ENCODE measurements at regions not wholly inside any gene's neighbourhood (a gene's known extent, or its start where the extent isn't known, plus 50 kb on each side); places are given as distances from the start of the nearest gene placed in this dataset.

DNA sequence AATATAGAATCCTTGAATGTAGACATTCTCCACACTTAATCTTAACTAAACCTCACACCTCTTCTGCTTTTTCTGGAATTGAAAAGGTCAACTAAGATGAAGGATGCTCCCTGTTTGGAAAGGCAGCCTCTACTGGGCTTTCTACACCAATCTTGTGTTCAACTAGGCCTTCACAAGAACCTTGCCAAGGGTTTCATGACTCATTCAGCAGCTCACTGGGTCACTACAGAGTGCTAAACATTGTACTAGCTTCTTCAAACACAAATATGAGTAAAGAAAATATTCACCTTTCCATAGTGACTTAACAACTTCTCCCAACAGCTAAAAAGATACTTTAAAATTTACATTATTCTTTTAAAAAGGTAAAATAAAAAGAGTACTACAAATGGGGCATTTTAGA lies 135.3 kb upstream of the PRMT6 start:
- DNase-seq (ENCODE audit: low spot score in 2 of 2) = no peak
- H3K36me3 ChIP-seq = no peaks in the 10 kb centered on the region
- no peaks in the 10 kb centered on the region for H3K27me3 ChIP-seq
- H3K9me3 ChIP-seq = no peaks in the 10 kb centered on the region
- no peaks in the 10 kb centered on the region for H3K4me1 ChIP-seq
- intact Hi-C loops (cut with DNase I) = no loop called here
- TF ChIP-seq, protein P1, sequence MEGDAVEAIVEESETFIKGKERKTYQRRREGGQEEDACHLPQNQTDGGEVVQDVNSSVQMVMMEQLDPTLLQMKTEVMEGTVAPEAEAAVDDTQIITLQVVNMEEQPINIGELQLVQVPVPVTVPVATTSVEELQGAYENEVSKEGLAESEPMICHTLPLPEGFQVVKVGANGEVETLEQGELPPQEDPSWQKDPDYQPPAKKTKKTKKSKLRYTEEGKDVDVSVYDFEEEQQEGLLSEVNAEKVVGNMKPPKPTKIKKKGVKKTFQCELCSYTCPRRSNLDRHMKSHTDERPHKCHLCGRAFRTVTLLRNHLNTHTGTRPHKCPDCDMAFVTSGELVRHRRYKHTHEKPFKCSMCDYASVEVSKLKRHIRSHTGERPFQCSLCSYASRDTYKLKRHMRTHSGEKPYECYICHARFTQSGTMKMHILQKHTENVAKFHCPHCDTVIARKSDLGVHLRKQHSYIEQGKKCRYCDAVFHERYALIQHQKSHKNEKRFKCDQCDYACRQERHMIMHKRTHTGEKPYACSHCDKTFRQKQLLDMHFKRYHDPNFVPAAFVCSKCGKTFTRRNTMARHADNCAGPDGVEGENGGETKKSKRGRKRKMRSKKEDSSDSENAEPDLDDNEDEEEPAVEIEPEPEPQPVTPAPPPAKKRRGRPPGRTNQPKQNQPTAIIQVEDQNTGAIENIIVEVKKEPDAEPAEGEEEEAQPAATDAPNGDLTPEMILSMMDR (IDR thresholded peaks at IDR 0.05) = no peak
- H3K4me3 ChIP-seq = no peak overlapping the region
- H3K27ac ChIP-seq = no peak overlapping the region

DNA sequence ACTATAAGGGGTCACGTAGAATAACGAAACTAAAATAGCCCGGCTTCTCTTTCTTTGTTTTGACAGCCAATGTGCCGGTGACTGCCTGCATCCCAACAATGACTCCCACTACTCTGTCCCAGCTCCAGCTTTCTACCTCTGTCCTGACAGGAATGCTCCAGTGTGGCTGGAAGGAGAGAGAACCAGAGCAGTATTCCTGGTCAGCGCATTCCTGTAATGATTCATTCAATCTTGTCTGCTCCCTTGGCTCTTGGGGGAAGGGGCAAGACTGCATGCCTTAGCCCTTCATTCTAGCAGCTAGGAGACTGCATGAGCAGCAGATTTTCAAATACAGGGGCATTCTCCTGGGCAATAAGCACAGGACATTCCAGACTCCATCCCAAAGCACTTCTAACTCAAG lies 132.1 kb upstream of the PRMT6 start:
- intact Hi-C loops (cut with DNase I) = no loop called here
- Histone ChIP-seq H3K27ac (no peak overlapping the region), H3K27me3 (no peaks in the 10 kb centered on the region), H3K4me3 (no peak overlapping the region), H3K4me1 (no peaks in the 10 kb centered on the region), H3K9me3 (no peaks in the 10 kb centered on the region), H3K36me3 (no peaks in the 10 kb centered on the region)
- no peak for DNase-seq (ENCODE audit: low spot score in 2 of 2)
- TF ChIP-seq, protein P1 (IDR thresholded peaks at IDR 0.05) = no peak

DNA sequence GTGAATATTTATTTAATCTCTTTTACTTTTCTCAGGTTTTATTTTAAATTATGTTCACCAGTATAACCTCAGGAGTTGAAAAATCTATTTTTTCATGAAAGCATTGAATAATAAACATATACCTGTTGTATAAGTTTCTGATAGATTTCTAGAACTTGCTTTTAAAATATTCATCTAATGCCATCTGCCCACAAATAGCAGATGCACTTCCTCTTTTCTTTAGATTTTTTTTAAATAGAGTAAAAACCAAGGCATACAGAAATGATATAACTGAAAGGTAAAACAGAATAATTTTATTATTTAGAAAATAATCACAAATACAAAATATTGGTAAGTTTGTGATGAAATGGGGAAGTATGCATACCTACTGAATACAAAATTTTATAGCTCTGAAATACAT lies 130.7 kb upstream of the PRMT6 start:
- TF ChIP-seq, protein P1 (IDR thresholded peaks at IDR 0.05) = no peak
- no peak for DNase-seq (ENCODE audit: low spot score in 2 of 2)
- H3K27ac ChIP-seq = no peak overlapping the region
- H3K4me3 ChIP-seq = no peak overlapping the region
- no peaks in the 10 kb centered on the region for H3K36me3 ChIP-seq
- no peaks in the 10 kb centered on the region for H3K27me3 ChIP-seq
- no peaks in the 10 kb centered on the region for H3K4me1 ChIP-seq
- H3K9me3 ChIP-seq = no peaks in the 10 kb centered on the region
- intact Hi-C loops (cut with DNase I) = no loop called here

DNA sequence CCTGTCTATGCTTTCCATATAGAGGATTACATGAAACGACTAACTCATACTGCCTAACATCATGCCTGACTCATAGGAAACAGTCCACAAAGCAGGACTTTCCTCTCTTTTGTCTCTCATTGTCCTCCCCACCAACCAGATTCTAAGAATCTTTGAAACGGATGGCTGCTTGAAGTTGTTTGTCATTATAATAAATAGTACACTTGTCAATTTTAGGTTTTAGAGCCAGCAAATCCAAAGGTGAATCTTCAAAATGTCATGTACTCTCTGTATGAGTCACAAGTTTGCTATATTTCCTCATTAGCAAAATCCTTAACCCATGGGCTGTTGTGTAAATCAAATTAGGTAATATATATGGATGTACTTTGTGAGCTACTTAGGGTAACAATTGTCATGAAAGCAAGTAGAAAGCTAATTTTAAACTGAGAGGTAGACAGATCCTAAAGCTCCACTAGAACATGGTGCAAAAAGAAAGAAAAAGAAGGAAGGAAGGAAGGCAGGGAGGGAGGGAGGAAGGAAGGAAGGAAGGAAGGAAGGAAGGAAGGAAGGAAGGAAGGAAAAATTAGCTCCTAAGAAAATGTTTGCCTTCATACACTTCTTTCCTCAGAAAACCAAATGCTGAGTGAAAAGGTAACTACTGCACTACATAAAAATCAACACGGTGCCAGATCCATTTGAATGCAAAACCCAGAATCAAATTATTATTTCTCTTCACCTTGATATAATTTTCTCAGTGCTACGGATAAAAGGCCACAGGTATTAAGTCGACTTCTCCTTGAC lies 129.5 kb upstream of the PRMT6 start:
- Histone ChIP-seq H3K27ac (no peak overlapping the region), H3K4me3 (no peak overlapping the region), H3K9me3 (no peaks in the 10 kb centered on the region), H3K4me1 (no peaks in the 10 kb centered on the region), H3K27me3 (no peaks in the 10 kb centered on the region), H3K36me3 (no peaks in the 10 kb centered on the region)
- TF ChIP-seq, protein P1 (IDR thresholded peaks at IDR 0.05) = no peak
- intact Hi-C loops (cut with DNase I) = no loop called here
- no peak for DNase-seq (ENCODE audit: low spot score in 2 of 2)

DNA sequence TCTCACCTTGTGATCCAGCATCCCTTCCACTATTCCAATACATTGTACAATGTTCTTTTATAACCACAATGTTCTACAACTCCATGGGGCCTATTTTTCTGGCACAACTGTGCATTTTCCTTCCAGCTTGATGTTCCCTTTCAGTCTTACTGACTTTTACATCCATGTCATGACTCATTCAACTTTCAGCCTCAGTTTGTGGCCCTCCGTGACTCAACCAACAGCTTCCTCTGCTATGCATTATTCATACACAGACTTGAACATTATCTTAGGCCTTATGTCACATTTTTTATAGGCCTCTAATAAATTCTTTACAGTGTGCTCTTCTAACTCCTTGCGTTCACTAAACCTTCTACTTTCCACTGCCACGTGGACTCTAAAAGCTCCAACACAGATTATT lies 119.4 kb upstream of the PRMT6 start:
- no peak for DNase-seq (ENCODE audit: low spot score in 2 of 2)
- Histone ChIP-seq H3K4me1 (no peaks in the 10 kb centered on the region), H3K27ac (no peak overlapping the region), H3K36me3 (no peaks in the 10 kb centered on the region), H3K4me3 (no peak overlapping the region), H3K9me3 (no peaks in the 10 kb centered on the region), H3K27me3 (no peaks in the 10 kb centered on the region)
- intact Hi-C loops (cut with DNase I) = no loop called here
- TF ChIP-seq, protein P1 (IDR thresholded peaks at IDR 0.05) = no peak

DNA sequence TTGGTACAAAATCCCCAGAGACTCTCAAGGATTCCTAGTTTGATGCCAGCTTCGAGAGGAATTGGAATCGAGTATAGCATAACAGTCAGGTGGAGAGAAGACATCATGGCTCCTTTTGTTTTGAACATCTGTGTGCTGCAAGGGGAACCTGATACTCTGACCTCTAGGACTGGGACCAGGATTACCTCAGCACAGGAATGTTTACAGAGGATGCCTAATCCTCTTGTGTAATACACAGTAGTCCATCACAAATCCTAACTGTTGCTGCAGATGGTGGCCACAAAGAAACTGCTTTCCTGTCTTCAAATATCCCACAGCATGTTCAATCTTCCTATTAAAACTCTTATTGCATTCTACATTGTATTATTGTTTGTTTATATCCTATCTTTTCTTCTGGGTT lies 111.8 kb upstream of the PRMT6 start:
- H3K4me1 ChIP-seq = no peaks in the 10 kb centered on the region
- intact Hi-C loops (cut with DNase I) = no loop called here
- no peaks in the 10 kb centered on the region for H3K36me3 ChIP-seq
- no peaks in the 10 kb centered on the region for H3K27me3 ChIP-seq
- H3K9me3 ChIP-seq = no peaks in the 10 kb centered on the region
- no peak overlapping the region for H3K4me3 ChIP-seq
- DNase-seq (ENCODE audit: low spot score in 2 of 2) = no peak
- H3K27ac ChIP-seq = no peak overlapping the region
- TF ChIP-seq, protein P1 (IDR thresholded peaks at IDR 0.05) = no peak
